MV-4-11 (cell line): ENCODE measurements at regions not wholly inside any gene's neighbourhood (a gene's known extent, or its start where the extent isn't known, plus 50 kb on each side); places are given as distances from the start of the nearest gene placed in this dataset.
A peak's percentile ranks its signal among the peaks of the same experiment; 100 is the strongest.

Experiments used
- DNase-seq: peaks from one replicate; lab custom pipeline; 2025; lab: John Stamatoyannopoulos, UW

GRCh38 chr21:14722841-14723483 is 176.8 kb upstream of the SAMSN1 start:
- no peak for DNase-seq

DNA sequence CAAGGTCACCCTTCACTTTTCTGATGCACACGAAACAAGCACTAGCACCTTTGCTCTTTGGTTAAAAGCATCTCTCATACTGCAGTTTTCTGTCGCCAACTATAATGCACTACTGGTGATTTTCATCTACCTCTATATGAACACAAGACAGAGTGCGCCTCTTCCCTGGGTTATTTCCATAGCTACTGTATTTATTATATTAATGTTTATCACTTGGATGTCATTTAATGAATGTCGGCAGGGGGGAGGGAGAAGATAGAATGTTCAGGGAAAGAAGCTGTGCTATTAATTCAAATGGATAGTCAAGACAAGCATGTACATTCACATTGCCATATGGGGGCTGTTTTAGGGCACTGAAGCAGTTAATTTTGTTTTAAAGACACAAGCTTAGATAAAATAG is 174.1 kb upstream of the SAMSN1 start:
- no peak for DNase-seq

- no peak for DNase-seq
Measured at GRCh38 chr21:14718951-14719350, 172.8 kb upstream of the SAMSN1 start.

DNA sequence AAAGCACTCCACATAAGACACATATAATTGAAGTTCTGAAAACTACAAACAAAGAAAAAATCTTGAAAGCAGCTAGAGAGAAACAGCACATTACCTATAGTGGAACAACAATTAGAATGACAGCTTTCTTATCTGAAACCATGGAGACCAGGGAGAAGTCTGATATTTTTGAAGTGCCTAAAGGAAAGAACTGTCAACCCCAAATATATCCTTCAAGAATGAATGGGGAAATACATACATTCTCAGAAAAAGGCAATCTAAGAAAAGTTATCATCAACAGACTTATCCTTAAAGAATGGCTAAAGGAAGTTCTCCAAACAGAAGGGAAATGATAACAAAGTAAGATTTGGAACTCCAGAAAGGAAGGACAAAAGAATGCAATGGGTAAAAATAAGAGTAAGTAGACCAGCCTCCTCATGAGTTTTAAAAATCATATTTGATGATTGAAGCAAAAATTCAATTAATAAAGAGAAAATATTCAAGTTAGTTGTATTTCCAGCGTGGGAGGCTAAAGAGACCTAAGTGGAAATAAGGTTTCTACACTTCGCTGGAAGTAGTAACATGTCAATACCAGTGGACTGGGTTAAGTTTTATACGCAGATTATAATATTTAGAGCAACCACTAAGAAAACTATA is 170.8 kb upstream of the SAMSN1 start:
- no peak for DNase-seq

- DNase-seq = no peak
Measured at GRCh38 chr21:14713109-14713508, 167.0 kb upstream of the SAMSN1 start.

DNA sequence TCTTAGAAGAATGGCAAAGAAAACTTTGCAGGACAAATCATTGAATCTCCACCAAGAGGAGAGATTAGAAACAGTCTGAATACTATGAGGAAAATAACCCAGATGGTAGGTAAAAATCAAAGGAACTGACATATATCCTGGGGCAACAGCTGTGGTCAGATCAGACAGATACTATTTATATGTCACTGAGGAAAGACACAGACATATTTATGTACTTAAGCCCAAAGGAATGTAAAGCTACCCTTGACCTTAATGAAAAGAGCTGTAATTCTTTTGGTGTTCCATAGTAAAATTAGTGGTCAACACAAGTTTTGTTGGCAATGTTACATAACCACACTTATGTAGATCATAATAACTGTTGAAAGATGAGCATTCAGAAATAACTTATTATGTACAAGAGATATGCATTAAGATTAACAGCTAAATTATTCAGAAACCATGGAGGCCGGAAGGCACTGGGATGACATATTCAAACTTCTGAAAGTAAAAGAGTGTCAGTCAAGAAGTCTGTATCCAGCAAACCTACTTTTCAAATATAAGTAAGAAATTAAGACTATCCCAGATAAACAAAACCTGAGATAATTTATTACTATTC is 166.1 kb upstream of the SAMSN1 start:
- no peak for DNase-seq

DNA sequence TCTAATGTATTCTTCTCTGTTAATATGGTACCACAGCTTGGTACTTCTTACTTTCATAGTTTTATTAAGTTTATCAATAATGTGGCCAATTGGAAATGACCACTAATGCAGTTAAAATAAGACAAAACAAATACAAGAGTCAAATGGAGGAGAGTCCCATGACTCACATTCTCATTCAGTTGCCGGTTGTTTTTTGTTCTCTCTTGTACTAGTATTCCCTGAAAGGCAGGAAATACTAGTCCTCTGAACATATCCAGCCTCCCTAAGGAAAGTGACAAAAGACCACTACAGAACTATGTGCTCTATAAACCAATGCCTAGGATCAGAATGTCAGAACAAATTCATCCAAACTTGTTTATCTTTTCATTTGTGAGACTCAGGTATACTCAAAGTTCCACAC is 165.2 kb upstream of the SAMSN1 start:
- no peak for DNase-seq

DNA sequence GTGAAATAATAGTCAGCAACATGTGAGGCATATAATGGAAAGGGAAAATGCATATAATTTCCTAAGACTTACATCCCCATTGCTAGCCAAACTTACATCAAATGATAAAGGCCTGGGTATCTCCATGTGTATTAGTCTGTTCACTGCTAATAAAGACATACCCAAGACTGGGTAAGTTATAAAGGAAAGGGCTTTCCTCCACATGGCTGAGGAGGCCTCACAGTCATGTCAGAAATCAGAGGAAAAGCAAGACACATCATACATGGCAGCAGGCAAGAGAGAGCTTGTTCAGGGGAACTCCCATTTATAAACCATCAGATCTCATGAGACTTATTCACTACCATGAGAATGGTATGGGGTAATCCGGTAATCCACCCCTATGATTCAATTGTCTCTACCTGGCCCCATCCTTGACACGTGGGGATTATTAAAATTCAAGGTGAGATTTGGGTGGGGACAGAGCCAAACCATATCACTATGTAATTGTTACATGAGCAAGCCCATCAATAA is 161.5 kb upstream of the SAMSN1 start:
- DNase-seq = no peak

DNA sequence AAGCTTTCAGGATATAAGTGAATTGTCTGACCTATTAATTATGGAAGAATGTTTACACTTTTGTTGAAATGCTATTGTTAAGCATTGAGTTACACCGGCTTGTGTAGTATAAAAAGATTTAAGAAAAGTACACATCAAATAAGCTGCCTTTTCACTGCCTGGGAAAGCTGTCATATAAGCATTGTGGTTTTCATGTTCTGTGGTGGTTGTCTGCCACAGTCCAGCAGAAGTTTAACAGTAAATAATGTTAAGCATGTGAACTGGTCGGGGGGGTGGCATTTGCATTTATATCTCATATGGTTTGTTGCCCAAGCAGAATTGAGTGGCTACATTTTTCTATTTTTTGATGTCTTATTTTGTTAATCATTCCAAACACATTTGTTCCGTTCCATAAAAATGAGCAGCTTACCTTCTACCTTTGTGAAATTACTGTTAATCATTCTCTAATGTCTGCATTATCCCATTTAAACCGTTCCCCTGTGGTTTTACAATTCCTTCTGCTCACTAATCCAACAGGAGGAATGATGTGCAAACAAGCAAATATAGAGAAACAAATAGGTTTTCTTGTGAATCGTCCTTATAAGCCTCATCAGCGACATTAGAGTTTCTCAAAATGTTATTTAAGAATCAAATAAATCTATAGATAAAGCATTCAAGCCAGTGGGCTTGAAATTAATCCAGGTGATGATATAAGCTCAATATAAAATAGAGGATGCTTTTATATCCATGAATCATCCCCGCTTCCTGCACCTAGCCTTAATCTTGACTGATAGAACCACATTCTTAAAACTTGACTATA is 160.8 kb upstream of the SAMSN1 start:
- no peak for DNase-seq

- DNase-seq = no peak
Measured at GRCh38 chr21:14699433-14700407, 153.6 kb upstream of the SAMSN1 start.

GRCh38 chr21:14697769-14698168 is 151.7 kb upstream of the SAMSN1 start:
- DNase-seq = no peak

DNA sequence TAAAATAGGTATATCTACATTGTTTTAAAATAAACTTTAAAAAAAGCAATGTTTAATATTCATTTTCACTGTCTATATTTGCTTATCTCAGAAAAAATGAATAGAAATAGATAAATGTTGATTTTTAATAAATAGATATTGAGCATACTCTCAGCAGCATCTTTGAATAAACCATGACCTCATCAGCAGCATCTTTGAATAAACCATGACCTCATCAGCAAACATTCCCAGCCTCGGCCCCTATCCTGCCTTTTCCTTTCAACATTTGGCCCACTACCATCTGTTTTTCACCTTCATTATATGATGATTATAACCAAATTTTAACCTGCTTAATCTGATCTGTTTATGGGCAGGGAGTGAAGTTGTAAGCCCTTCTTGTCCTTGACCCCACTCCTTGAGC is 148.7 kb upstream of the SAMSN1 start:
- DNase-seq = no peak

GRCh38 chr21:14693997-14694396 is 147.9 kb upstream of the SAMSN1 start:
- no peak for DNase-seq

DNA sequence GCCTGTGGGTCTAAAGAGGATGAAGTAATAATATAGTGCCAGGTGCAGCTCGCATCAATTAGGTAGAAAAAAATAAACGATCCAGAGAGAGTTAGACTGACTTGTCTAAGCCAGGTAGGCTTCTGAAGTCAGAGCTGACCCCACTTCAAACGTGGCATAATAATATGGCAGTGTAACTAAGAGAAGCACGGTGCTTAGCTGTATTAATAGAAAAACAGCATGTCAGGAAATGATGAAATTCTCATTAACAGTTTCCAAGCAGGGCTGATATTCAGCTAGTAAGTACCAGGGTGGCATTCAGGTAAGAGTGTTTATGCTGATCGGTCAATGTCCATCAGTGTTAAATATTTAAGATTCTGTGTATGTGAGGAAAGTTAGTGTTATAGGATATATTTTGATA is 145.8 kb upstream of the SAMSN1 start:
- DNase-seq = no peak

GRCh38 chr21:14690886-14691285 is 144.8 kb upstream of the SAMSN1 start:
- DNase-seq = peak; percentile 55

- no peak for DNase-seq
Measured at GRCh38 chr21:14688936-14689335, 142.8 kb upstream of the SAMSN1 start.

DNA sequence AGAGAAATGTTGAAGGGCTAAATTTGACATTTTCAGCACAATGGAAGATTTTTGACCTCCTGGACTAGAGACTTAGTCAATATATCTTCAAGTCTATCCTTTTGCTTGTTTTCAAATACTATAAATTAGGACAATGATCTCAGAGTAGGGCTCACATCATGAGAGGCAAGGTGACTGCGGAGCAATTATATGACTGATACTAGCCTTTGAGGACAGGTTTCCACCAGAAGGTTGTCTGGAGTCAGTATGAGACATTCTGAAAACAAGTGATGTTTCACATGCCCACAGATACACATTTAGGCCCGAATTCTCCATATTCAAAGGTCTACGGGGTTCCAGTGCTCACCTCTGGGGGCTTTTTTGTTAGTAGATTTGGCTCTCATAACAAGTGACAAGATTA is 142.3 kb upstream of the SAMSN1 start:
- DNase-seq = no peak

- peak; percentile 95 for DNase-seq
Measured at GRCh38 chr21:14687268-14687625, 141.1 kb upstream of the SAMSN1 start.

DNA sequence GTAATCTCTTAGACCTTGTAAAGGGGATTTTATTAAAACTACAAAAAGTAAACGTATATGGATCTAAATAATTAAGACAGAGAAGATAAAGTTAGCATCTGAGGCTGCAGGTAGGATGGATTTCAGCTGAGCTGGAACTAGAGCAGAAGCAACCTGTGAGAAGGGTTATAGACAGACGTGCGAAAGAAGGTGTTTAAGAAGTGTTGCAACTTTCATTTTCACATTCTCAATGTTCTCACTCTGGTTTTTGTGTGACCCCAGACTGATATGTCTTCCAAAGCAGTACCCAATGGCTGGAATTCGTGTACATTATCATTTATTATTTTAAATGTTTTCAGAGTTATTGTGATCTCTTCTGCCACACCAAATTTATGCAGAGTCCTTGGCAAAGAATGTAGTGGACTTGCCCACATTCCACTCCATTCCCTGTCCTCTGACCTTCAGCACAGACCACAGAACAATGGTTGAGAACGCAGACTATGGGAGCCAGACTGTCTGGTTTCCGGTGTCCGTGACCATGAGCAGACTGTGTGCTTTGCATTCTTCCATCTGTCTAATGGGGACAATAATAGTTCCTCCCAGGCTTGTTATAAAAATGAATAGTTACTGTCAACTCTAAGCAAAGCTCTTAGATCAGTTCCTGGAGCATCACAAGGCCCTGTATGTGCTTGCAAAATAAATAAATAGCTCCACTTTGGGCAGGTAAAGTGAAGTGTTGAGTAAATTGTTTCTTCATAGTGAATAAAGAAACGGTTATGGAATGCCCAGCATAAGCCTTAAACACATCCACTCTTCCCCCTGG is 140.6 kb upstream of the SAMSN1 start:
- DNase-seq = peak; percentile 48

GRCh38 chr21:14685568-14685967 is 139.5 kb upstream of the SAMSN1 start:
- DNase-seq = peak; percentile 93

- DNase-seq = peak; percentile 65
Measured at GRCh38 chr21:14684071-14684470, 138.0 kb upstream of the SAMSN1 start.
